Middle frontal gyrus (tissue), 1 donor: ENCODE measurements at regions not wholly inside any gene's neighbourhood (a gene's known extent, or its start where the extent isn't known, plus 50 kb on each side); places are given as distances from the start of the nearest gene placed in this dataset.

Experiments used
- DNase-seq: peaks from one replicate; pipeline ENCODE4 v3.0.0-alpha.2; 2015; ENCODE audit warnings: low spot score; ENCODE audit errors: extremely low spot score

- DNase-seq = no peak
Measured at GRCh38 chr22:49073873-49074417, 753.7 kb downstream of the BRD1 start.

DNA sequence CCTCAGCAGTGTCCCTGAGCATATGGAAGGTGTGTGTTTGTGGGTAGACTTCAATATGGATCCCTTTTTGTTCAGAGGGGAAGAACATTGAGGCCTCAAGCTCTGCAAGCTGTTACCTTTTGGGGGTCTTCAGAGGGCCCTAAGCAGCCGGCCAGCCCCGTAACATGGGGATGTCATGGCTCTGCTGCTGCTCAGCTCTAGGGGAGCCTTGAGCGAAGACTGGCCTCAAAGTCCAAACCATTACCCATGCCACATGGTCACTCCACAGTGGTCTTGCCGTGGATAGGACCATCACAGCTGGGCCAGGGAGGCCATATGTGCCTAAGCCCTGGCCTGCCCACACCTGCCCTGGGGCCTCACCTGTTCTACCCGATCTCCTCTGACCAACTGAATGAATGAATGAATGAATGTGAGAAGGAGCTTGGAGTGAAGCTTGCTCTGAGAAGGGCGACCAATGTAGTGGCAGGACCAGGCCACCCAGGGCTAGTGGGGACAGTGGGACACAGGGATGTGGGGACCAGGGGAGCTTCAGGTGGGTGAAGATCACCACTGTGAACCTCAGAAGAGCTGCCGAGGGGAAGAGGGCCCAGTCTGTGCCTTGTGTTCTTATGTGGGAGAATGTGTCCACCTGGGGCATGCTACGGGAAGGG, 754.6 kb downstream of the BRD1 start:
- no peak for DNase-seq

DNA sequence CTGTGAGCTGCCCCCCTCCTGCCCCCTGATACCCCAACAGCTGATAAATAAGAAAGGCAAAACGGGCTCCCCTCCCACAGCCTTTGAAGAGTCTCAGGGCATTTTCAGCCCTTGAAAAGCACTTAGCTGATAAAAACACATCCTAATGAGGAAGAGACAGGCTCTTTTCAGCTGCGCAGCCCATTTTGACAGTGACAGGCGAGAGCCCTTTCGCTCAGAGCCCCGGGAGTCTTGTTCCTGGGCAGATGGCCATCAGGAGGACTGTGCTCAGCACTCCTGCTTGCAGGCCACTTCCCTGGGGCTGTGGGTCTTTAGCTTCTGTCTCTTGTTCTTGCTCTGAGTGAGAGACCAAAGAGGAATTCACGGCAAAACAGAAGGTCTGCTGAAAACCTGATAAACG, 757.2 kb downstream of the BRD1 start:
- no peak for DNase-seq

DNA sequence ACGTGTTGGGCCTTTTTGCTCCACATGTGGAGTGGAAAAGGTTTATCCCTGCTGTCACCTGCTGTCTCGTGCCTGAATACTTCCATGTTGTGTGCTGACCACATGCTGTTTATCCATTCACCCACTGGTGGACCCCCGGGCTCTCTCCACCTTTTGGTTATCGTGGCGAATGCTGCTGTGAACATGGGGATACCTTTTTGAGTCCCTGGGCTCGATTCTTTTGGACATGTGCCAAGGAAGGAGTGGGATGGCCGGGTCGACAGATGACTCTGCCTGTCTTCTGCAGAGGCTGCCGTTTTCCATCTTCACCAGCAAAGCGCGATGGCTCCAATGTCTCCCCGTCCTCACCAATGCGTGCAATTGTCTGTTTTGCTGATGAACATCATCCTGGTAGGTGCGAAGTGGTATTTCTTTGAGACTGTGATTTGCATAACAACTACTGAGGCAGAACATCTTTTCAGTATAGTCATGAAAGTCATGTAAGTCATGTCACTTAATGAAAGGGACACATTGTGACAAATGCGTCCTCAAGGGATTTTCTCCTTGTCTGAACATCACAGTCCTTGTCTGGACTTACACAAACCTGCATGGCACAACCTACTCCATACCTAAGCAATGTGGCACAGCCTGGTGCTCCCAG, 758.7 kb downstream of the BRD1 start:
- no peak for DNase-seq

DNA sequence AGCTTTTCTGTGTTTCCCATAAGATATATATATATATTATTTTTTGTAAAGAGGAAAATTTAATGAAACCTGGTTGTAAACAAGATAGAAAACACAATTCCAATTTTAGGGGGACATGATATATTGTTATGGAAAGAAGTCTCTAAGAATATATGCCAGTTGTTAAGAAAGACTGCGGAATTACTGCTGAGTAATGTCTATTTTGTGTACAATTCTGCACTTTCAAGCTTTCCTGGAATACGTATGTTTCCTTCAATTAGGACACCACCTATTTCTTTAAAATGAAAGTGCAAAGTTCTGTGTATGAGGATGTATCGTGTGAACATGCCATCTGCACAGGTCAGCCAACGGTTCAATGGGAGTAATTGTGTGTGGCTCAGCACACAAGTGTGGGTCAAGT, 760.2 kb downstream of the BRD1 start:
- DNase-seq = no peak

GRCh38 chr22:49066619-49067018, 761.1 kb downstream of the BRD1 start:
- no peak for DNase-seq

GRCh38 chr22:49064836-49065235, 762.8 kb downstream of the BRD1 start:
- DNase-seq = no peak

DNA sequence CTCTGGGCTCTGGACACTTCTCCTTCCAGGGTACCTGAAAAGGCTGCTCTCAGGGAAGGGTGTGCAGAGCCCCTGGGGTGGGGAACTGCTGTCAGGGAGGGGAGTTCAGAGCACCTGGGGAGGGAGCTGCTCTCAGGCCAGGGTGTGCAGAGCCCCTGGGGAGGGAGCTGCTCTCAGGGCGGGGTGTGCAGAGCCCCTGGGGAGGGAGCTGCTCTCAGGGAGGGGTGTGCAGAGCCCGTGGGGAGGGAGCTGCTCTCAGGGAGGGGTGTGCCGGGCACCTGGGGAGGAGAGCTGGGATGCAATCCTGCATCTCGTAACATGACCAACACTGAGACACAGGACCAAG, 764.2 kb downstream of the BRD1 start:
- no peak for DNase-seq

DNA sequence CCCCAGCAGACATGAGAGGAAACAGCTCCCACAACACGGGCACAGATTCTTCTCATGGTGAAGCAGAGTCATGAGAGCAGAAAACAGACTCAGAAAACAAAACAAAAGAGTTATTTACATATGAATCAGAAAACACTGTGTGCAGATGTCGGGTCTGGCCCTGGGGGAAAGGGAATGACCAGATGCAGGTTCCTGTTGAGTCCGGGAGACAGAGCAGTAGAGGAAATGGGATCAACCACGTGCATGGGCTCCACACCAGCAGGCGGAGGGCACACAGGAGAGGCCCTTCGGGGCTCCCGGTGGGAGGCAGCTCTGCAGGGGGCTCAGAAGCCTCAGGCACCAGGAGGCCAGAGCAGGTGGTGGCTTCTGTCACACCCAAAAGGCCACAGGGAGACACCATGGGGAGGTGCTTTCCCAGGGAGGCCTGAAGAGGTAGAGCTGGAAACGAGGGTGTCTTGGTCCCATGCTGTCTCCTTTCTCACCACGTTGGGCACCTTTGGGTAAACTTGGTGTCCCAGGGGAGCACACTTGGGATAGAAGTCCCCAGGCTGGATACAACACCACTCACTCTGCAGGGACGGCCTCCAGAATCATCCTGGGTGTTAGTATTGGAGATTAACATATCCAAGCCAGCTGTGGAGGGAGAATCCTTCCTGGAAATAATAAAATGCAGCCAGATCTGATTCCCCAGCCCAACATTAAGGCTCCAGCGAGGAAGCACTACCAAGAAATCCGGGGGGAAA, 764.7 kb downstream of the BRD1 start:
- no peak for DNase-seq

DNA sequence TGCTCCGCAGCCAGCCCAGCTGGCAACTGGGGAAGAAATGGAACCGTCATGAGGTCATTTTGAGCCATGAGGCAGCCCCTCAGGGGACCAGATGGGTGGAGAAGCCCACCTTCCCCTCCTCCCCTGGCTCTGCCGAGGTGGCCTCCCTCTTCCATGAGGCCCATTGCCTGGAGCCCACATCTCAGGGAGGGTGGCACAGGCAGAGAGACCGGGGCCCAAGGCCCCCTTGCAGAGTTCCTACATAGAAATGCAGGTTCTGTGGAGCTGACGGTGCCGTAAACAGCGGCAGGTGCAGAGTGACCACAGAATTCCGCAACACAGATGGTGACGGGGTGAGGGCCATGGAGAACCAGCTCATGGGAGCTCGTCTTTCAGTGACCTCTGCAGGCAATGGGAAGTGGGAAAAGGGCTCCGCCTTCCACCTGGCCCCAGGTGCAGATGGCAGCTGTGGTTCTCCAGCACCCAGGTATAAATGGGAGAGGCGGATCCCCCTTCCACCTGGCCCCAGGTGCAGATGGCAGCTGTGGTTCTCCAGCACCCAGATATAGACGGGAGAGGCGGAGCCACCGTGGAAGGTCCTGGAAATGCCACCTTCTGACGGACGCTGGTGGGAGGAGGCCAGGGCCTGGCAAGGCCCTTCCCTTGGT, 765.4 kb downstream of the BRD1 start:
- no peak for DNase-seq

DNA sequence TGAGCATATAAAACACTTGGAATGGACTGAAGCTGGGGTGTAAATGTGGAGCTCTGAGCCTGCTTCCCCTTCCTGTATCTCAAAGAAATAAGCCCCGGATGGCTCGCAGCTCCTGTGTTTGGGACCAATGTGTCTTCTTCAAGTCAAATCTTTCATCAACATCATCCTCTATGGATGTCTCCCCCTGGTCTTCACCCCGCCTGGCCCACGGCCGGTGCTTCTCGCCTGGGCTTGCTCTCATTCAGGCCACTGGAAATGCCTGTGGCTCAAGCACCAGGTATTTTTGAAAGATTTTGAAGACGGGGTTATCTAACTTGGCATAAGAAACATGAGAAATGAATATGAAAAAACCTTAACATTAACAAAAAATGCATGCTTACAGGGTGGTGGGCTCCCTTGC, 769.8 kb downstream of the BRD1 start:
- no peak for DNase-seq

GRCh38 chr22:49056301-49056700, 771.4 kb downstream of the BRD1 start:
- DNase-seq = no peak

GRCh38 chr22:49055406-49055805, 772.3 kb downstream of the BRD1 start:
- no peak for DNase-seq

DNA sequence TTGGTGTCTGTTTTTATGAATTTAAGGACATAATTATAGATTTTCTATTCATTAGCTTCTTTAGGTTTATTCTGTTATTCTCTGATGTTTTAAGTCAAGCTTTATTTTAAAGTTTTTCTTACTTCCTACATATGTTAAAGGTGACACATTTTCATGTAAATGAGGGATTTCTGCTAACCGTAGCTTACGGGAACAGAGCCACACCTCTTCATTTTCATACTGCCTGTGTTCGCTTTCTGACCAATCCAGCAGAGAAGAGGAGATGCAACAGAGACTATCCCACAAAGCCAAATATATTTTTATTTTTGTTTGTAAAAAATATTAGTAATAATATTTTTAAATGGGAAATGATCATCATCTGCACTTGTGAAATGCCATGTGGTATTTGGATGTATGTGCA, 774.1 kb downstream of the BRD1 start:
- no peak for DNase-seq

DNA sequence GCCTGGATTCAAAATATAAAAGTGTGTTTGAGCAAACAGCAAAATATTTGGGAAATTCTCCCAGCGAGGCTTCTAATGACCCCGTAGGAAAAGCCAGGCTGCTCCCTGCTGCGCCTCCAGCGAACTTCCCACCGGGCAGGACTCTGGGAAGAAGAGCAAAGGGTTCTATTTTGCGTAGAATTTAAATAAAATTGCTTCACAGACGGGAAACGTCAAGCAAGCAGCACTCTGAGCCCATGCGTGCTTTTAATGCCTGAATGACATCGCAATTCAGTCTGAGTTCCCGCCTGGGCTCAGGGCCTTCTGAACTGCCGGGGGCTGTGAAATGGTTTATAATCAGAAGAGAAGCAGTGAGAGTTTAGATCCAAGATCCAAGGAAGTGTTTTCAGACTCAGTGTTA, 775.1 kb downstream of the BRD1 start:
- no peak for DNase-seq

GRCh38 chr22:49052023-49052538, 775.6 kb downstream of the BRD1 start:
- no peak for DNase-seq

- no peak for DNase-seq
Measured at GRCh38 chr22:49051491-49052022, 776.1 kb downstream of the BRD1 start.

DNA sequence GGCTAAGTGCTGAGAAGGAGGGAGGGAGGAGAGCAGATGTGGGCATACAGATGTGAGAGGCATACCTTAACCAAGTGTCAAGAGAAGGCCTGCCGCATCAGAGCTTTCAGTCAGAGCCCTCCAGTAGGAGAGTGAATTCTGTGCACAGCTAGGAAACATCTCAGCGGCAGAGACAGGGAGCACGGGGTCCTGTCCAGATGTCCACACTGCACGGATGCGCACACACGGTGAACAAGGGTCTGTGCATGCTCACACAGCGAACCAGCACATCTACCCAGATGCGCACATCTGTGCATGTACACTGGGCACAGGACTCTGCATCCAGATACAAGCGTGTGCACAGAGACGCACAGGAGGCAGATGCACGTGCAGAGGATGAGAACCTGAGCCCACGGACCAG, 778.0 kb downstream of the BRD1 start:
- no peak for DNase-seq

- no peak for DNase-seq
Measured at GRCh38 chr22:49048591-49048990, 779.1 kb downstream of the BRD1 start.

DNA sequence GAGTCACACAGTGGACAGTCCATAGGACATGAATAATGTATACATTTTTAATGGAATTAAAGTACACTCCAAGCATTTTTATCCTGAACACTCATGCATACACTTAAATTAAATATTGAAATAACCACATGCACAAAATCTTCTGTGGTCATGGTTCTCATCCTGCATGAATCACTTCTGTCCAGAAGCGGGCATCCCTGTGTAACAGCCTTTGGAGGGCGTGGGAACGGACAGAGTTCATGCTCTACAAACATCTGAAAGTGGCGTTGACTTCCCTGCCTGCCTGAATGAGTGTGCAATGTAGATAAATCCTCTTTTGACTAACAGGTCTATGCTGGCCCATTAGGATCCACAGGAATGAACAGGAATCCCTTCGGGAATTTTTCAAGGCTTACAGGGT, 780.2 kb downstream of the BRD1 start:
- DNase-seq = no peak

GRCh38 chr22:49046546-49047361, 780.9 kb downstream of the BRD1 start:
- DNase-seq = no peak
